Left cardiac atrium (tissue), 4 donors: ENCODE measurements at regions not wholly inside any gene's neighbourhood (a gene's known extent, or its start where the extent isn't known, plus 50 kb on each side); places are given as distances from the start of the nearest gene placed in this dataset.
A peak's percentile ranks its signal among the peaks of the same experiment; 100 is the strongest.
"Not testable (repeated sequence)": the region's sequence is repeated elsewhere in the genome, so short reads cannot be mapped to it uniquely, and the experiment has no call there.

Source experiments
- ATAC-seq, 2 donors: fragments of 200-7000 bp; cut with Tn5 transposase; one replicate each; pipeline ENCODE4 v1.9.1; 2020; ENCODE audit warnings: mild to moderate bottlenecking in 2 of 2, moderate library complexity in 2 of 2
- DNase-seq: peaks from one replicate; pipeline ENCODE4 v3.0.0-alpha.2; 2020
- intact Hi-C, 2 donors: fragments of 100-400 bp; cut with DNase I; formaldehyde crosslinking; loops; one replicate each; pipeline versions ENCODE4 v1.14.1 to v1.15.1; 2022 to 2023
- donor health status: DM: no; HTN: yes; CAD: no.
- donor health status: DM: no; HTN: yes; CAD: no; lungs with severe emphysema.
- donor health status: DM: yes; HTN: yes; CAD: no.
- donor health status: Dilated cardiomyopathy.

GRCh38 chr5:138667782-138668331 lies 85.4 kb upstream of the CTNNA1 start:
- DNase-seq, intact Hi-C loops, ATAC-seq: not testable (repeated sequence)

GRCh38 chr5:138666226-138666742 lies 86.9 kb upstream of the CTNNA1 start:
- intact Hi-C loops: no loop called here
- DNase-seq (no peak), ATAC-seq (no peak)

- intact Hi-C loops: no loop called here
- ATAC-seq (no peak), DNase-seq (no peak)
Measured at GRCh38 chr5:138665261-138665660, 88.0 kb upstream of the CTNNA1 start.

DNA sequence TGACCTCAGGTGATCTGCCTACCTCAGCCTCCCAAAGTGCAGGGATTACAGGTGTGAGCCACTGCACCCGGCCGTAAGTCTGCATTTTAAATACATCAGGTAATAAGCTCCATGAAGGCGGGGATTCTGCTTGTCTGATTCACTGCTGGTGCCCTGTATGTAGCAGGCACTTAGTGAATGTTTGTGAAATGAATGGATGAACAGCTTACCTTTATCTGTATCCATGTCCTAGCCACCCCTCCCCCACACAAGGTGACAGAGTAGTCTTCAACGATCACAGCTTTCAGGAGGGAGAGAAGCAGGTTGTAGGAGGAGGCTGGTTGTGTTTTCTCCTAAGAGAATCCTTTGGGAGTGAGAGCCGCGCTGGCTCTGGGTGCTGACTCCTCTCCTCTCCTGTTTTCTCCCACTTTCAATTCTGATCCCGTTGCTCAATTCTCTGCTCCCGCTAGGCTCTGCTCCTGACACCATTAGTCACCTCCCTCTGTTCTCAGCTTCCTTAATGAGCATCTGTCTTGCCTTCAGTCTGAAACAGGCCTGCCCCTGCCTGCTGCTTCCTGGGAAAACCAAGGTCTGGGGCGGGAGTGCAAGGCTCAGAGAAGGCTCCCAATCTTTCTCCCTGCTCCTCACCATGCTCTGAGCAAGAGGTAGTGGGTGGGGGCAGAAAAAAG lies 88.8 kb upstream of the CTNNA1 start:
- ATAC-seq (peak in 1 of 2 donors; percentile 50), DNase-seq (no peak)
- intact Hi-C loops: no loop called here

DNA sequence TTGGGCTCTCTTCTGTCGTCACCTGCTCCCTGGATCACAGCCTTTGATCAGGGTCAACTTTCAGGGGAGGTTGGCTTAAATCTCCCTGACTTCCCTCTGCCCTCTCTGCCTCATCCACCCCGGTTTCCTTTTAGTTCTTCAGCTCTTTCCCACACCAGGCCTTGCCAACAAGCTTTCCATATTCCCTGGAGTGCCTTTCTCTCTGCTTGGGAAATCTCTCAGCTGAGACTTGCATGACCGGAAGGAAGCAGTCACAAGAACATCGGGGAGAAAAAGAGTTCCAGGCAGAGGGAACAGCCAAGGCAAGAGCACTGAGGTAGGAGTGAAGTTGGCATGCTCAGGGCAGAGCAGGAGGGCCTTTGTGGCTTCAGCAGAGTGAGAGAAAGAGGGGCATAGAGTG lies 88.4 kb upstream of the HSPA9 start:
- intact Hi-C loops: no loop called here
- DNase-seq (no peak), ATAC-seq (peak in 1 of 2 donors; percentile 6)

DNA sequence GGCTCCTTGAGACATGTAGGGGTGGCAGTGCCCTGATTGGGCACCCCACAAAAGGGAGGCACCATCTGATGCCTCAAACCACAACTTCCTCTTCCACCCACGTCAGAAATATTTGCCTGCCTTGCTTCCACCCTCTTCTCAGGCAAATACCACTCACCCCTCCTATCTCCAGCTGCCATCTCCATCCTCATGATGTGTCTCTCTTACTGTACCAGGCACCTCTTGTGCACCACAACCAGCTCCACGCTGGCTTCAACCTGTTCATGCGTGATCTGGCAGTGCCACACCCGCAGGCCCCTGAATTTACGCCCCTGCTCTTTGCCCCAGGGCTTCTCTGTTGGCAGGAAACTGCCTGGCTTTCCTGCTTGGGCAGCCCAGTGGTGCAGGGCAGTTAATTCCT lies 87.8 kb upstream of the HSPA9 start:
- ATAC-seq (no peak), DNase-seq (no peak)
- intact Hi-C loops: no loop called here

- DNase-seq: no peak
- intact Hi-C loops: no loop called here
Measured at GRCh38 chr5:138662599-138662998, 87.4 kb upstream of the HSPA9 start.

GRCh38 chr5:138661991-138662434 lies 86.8 kb upstream of the HSPA9 start:
- intact Hi-C loops: no loop called here
- ATAC-seq (peak in 1 of 2 donors; percentile 49), DNase-seq (no peak)

More at GRCh38 chr5:138662599-138662998, 87.4 kb upstream of the HSPA9 start:
- ATAC-seq: no peak

DNA sequence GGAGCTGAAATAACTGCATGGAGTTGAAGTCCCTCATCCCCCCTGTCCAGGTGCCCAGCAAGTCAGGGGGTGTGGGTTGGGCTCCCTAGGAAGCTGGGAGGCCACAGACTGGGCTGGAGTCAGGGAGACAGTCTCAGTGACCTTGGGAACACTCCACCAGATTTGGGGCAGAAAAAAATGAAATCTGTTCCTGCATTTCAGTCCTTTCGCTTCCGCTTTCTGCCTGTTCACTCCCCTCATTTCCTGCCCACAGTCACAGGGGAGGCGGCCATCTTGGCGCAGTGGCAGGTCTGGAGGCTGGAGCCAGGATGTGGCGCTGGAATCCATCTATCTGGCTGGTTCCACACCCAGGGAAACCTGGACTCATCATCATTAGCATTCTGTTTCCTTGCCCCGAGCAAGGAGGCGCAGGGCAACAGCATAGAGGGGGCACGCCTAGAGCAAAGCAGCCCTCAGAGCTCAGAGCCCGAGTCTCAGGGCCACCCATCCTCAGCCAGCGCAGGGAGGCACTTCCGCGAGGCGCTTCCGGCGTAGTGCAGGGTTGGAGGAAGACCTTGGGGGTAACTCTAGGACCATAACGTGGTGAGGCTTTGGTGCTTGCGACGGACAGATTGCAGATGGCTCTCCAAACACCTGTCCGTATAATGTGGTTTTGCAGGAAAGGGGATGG lies 86.2 kb upstream of the HSPA9 start:
- ATAC-seq: no peak
- intact Hi-C loops: no loop called here
- DNase-seq: no peak

DNA sequence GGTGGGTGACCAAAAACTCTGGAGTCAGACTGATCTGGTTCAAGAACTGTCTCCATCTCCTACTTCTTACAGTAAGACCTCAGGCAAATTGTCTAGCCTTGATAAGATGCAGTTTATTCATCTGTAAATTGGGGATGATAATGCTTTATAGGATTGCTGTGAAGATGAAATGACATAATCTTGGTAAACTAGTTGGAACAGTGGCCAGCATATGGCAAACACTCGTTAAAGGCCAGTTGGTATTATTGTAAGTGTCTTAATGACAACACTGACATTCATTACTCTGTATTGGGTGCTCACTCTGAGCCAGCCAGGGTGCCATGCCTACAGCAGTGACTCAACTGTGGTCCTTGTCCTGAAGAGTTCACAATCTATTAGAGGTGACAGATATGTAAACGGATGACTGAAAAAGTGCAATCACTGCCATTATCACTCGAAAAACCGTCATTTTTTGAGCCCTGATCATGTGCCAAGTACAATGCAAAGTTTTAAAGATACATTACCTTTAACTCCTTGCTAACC lies 84.9 kb upstream of the HSPA9 start:
- no peak for DNase-seq
- intact Hi-C loops: no loop called here
- no peak for ATAC-seq

DNA sequence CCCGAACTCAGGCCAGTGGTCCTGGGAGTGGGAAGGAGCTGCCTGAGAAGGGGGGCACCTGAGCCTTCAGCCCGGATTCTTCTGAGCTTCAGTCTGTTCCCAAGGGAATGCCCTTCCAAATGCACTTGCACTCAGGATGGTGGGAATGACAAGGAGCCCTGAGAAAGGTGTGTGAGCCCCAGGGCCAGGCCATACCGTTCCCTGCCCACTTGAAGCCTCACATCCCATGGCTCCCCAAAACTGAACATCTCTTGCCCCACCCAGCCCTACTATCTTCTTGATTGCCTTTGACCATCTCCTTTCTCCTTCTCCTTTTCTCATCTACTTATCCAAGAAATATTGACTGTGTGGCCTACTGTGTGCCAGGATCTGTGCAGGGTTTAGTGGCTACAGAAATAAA lies 84.4 kb upstream of the HSPA9 start:
- peak; percentile 1 for DNase-seq
- ATAC-seq: no peak
- intact Hi-C loops: no loop called here

DNA sequence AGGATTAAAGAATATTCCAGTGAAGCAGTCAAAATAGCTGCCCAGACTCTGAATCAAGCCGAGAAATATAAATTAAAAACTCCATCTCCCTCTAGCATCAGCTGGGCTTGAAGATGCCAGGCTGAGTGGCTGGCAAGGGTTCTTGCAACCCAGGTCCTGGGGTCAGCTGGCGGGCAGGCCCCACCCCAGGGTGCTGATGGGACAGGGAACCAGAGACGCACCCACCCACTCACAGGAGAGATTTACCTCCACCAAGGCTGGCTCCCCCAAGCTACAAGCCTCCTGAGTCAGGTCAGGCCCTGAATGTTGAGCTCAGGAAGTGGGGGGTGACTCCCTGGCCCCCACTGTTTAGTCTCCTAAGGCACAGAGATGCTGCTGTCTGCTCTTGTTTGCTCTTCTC lies 83.9 kb upstream of the HSPA9 start:
- ATAC-seq (no peak), DNase-seq (peak; percentile 11)
- intact Hi-C loops: no loop called here

GRCh38 chr5:138658676-138659075 lies 83.5 kb upstream of the HSPA9 start:
- ATAC-seq (no peak), DNase-seq (no peak)
- intact Hi-C loops: no loop called here

DNA sequence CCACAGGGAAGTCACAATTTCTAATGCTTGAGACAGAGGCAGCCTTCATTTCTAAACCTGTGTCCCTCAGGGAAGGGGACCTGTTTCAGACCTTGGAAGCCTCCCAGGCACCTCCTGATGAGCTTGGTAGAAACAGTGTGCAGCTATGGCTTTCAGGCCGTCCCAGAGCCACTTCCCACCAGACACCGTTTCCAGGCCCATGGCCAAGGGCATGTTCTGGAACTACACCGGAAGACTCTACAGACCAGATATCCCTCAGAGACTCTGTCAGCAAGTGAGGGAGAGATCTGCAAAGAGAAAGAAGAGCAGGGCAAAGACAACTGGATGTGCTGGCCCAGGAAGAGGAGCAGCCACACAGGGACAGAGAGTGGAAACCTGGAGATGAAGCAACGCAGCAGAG lies 82.2 kb upstream of the HSPA9 start:
- intact Hi-C loops: no loop called here
- no peak for DNase-seq
- ATAC-seq: peak; percentile 21 to 42

DNA sequence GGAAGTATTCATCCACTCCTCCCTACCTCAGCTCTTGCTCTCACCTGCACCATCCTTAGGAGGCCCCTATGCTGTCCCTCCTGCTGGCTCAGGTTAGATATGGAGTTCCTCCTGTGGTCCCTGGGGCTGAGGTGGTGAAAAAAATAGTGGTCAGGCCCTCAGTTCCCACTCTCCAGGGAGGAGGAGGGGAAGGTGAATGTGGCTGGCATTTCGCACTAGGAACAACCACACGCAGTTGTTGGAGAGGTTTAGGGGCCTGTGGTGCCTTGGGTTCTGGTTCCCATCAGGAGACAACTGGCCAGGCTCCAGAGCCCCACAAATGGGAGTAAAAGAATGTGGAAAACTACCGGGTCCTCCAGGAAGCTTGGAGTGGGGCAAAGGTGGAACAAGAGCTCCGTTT lies 81.7 kb upstream of the HSPA9 start:
- DNase-seq: no peak
- no peak for ATAC-seq
- intact Hi-C loops: no loop called here

DNA sequence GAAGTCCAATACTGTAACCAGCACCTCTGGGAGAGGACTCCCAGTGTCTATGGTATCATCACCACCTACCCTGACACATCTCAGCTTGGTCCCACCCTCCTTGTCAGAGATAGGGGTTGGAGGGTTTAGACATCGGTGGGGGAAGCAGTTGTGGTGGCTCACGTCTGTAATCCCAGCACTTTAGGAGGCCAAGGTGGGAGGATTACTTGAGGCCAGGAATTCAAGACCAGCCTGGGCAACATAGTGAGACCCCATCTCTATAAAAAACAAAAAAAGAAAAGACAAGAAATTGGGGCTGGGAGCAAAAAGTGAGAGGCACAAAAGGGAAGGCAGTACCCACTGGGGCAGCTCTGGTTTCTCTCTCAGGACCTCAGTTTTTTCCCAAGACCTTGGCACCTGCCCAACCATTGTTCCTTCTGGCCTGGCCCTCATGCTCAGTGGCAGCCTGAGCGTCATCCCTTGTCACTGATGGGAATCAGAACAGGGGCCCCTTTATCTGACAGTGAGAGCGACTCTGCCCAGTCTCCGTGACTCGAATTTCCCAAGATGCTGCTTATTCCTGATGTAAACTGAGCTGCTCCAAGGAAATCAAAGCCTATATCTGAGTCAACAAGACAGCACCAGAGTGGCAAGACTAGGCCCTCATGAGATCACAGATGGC lies 80.5 kb upstream of the HSPA9 start:
- peak; percentile 38 to 70 for ATAC-seq
- intact Hi-C loops: no loop called here
- DNase-seq: peak; percentile 77

GRCh38 chr5:138654281-138654867 lies 79.2 kb upstream of the HSPA9 start:
- intact Hi-C loops: no loop called here
- DNase-seq (no peak), ATAC-seq (peak; percentile 22 to 24)

DNA sequence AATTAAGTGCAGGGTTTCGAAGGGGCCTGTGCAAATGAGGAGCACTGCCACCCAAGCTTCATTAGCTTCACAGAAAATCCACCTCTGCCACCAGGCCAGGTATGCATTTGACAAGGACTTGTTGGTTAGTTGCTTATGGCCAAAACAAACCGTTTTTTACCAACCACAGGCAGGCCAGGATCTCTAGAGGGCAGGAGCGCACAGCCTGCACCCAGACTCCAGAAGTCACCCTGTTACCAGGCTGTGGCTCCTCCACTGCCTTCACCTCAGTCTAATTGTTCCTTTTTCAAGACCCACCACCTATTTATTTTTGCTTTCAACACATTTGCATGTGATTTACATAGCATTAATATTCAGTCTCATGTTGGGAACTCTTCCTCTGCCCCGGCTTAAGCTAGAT lies 78.3 kb upstream of the HSPA9 start:
- DNase-seq (no peak), ATAC-seq (no peak)
- intact Hi-C loops: no loop called here

- intact Hi-C loops: no loop called here
Measured at GRCh38 chr5:138651767-138652117, 76.5 kb upstream of the HSPA9 start.

More at GRCh38 chr5:138651767-138652117, 76.5 kb upstream of the HSPA9 start:
- DNase-seq (no peak), ATAC-seq (no peak)
